Naive thymus-derived CD4-positive, alpha-beta T cell (primary cell): ENCODE measurements at regions not wholly inside any gene's neighbourhood (a gene's known extent, or its start where the extent isn't known, plus 50 kb on each side); places are given as distances from the start of the nearest gene placed in this dataset.

Experiments
- ATAC-seq: fragments of 150-1000 bp; cut with Tn5 transposase; 2 replicates; pipeline ENCODE4 v1.10.0; 2021; ENCODE audit warnings: mild to moderate bottlenecking, moderate library complexity
- CTCF ChIA-PET: fragments of 350-600 bp; sonication (Branson Sonifier 250); formaldehyde crosslinking; loops from one replicate; lab custom pipeline; 2021; ENCODE audit warnings: antibody characterized with exemption; lab: Charles Lee
- POLR2A ChIA-PET: fragments of 350-600 bp; sonication (Branson Sonifier 250); formaldehyde crosslinking; loops from one replicate; lab custom pipeline; 2021; ENCODE audit warnings: antibody characterized with exemption, inconsistent platforms; lab: Charles Lee
- DNase-seq, 9 donors: peaks; one replicate each; pipeline versions ENCODE4 v3.0.0 to v3.0.0-alpha.2; 2020 to 2022; ENCODE audit warnings: mixed read lengths in 1 of 9
- H3K27ac ChIP-seq: one replicate; pipeline ENCODE4 v1.7.0; 2013; ENCODE audit warnings: mild to moderate bottlenecking, low read depth, low read length, moderate library complexity
- H3K27me3 ChIP-seq, 2 donors: one replicate each; pipeline ENCODE4 v1.7.0; 2013; ENCODE audit warnings: low read length in 2 of 2, mild to moderate bottlenecking in 2 of 2, moderate library complexity in 2 of 2; ENCODE audit not compliant: control insufficient read depth in 2 of 2, insufficient read depth in 2 of 2
- H3K36me3 ChIP-seq, 3 experiments: 1 replicate in 2 of 3; 2 replicates in 1 of 3; pipeline ENCODE4 v1.7.0; 2013; ENCODE audit warnings: low read length in 3 of 3, mild to moderate bottlenecking in 3 of 3, moderate library complexity in 1 of 3; ENCODE audit not compliant: insufficient read depth in 3 of 3, control insufficient read depth in 2 of 3
- H3K4me1 ChIP-seq, 2 donors: one replicate each; pipeline ENCODE4 v1.7.0; 2013; ENCODE audit warnings: low read length in 2 of 2, mild to moderate bottlenecking in 2 of 2, moderate library complexity in 1 of 2; ENCODE audit not compliant: control insufficient read depth in 2 of 2, insufficient read depth in 2 of 2
- H3K4me3 ChIP-seq: 2 replicates; pipeline ENCODE4 v1.7.0; 2013; ENCODE audit warnings: mild to moderate bottlenecking, low read length
- H3K9me3 ChIP-seq, 3 experiments: 1 replicate in 2 of 3; 2 replicates in 1 of 3; pipeline ENCODE4 v1.7.0; 2013; ENCODE audit warnings: low read length in 3 of 3; ENCODE audit not compliant: control insufficient read depth in 2 of 3
- H3K27ac Mint-ChIP-seq, 9 donors: one replicate each; pipeline ENCODE4 v1.8.0; 2020 to 2022; ENCODE audit warnings: mixed read lengths in 9 of 9, mild to moderate bottlenecking in 8 of 9, moderate library complexity in 5 of 9, inconsistent platforms in 2 of 9
- H3K27me3 Mint-ChIP-seq, 5 donors: one replicate each; pipeline ENCODE4 v1.8.0; 2021 to 2022; ENCODE audit warnings: mixed read lengths in 5 of 5, mild to moderate bottlenecking in 1 of 5
- H3K36me3 Mint-ChIP-seq, 5 donors: one replicate each; pipeline ENCODE4 v1.8.0; 2020 to 2022; ENCODE audit warnings: mixed read lengths in 5 of 5, mild to moderate bottlenecking in 3 of 5, inconsistent platforms in 1 of 5
- H3K4me1 Mint-ChIP-seq, 7 donors: one replicate each; pipeline ENCODE4 v1.8.0; 2020 to 2022; ENCODE audit warnings: mixed read lengths in 7 of 7, mild to moderate bottlenecking in 3 of 7, inconsistent platforms in 1 of 7
- H3K4me3 Mint-ChIP-seq, 10 donors: one replicate each; pipeline ENCODE4 v1.8.0; 2020 to 2022; ENCODE audit warnings: mild to moderate bottlenecking in 10 of 10, mixed read lengths in 10 of 10, moderate library complexity in 6 of 10, inconsistent platforms in 2 of 10
- H3K9me3 Mint-ChIP-seq, 11 donors: one replicate each; pipeline ENCODE4 v1.8.0; 2020 to 2022; ENCODE audit warnings: mixed read lengths in 11 of 11, mild to moderate bottlenecking in 4 of 11, inconsistent platforms in 1 of 11, moderate library complexity in 1 of 11
- intact Hi-C, 2 donors: fragments of 100-400 bp; cut with micrococcal nuclease; formaldehyde crosslinking; loops; one replicate each; pipeline ENCODE4 v1.15.1; 2023

DNA sequence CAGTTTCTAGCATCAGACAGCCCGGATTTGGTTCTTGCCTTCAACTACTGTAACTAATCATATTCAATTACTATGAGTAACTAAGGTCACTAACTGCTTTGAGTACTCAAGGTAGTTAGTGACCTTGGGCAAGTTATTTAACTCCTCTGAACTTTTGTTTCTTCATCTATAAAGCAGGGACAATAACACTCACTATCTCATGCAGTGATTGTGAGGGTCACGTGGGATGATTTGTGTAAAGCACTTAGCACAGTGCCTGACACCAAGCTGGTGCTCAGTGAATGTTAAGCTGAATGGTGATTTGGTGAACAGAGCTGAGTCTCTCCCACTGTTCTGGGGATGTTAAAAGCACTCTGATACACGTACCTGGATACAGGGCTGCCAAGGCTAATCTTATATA is 171.3 kb upstream of the PLXNC1 start:
- POLR2A ChIA-PET: no interaction called here
- Histone ChIP-seq H3K27me3 (no peaks in the 10 kb centered on the region), H3K27ac (no peak overlapping the region), H3K4me1 (no peaks in the 10 kb centered on the region), H3K36me3 (no peaks in the 10 kb centered on the region), H3K9me3 (no peaks in the 10 kb centered on the region), H3K4me3 (no peak overlapping the region)
- Mint-ChIP-seq H3K4me1 (peaks cover 9 to 33% (median 13%) of the 10 kb centered on the region in 7 donors), H3K9me3 (peaks cover 0 to 6% (median 0%) of the 10 kb centered on the region in 11 donors), H3K4me3 (no peak overlapping the region), H3K27ac (no peak overlapping the region), H3K36me3 (peaks cover 0 to 16% (median 0%) of the 10 kb centered on the region in 5 donors), H3K27me3 (peaks cover 0 to 6% (median 0%) of the 10 kb centered on the region in 5 donors)
- CTCF ChIA-PET: interaction anchor here (1.3 to 3.4 kb wide), 2 partner anchors 408 to 474 kb away, joined by 5 to 14 read pairs; no protein-coding TSS in a partner anchor
- ATAC-seq (no peak), DNase-seq (no peak)
- intact Hi-C loops: loop anchor here in 1 of 2 donors (5.0 kb wide), 1 partner anchor 210 kb away; no protein-coding TSS in a partner anchor

- H3K27me3 Mint-ChIP-seq: peaks cover 0 to 6% (median 0%) of the 10 kb centered on the region in 5 donors
- no peaks in the 10 kb centered on the region for H3K9me3 ChIP-seq
- peaks cover 13 to 47% (median 28%) of the 10 kb centered on the region in 7 donors for H3K4me1 Mint-ChIP-seq
- ChIA-PET POLR2A (interaction anchor here (0.7 kb wide), 1 partner anchor 302 kb away, joined by 3 read pairs; no protein-coding TSS in a partner anchor), CTCF (interaction anchor here (0.9 to 3.4 kb wide), 3 partner anchors 96 to 476 kb away, joined by 4 to 14 read pairs (median 13); no protein-coding TSS in a partner anchor)
- H3K27me3 ChIP-seq: no peaks in the 10 kb centered on the region
- intact Hi-C loops: loop anchor here (2.0 to 5.0 kb wide), 4 partner anchors 80 to 476 kb away; no protein-coding TSS in a partner anchor
- H3K4me3 Mint-ChIP-seq: no peak overlapping the region
- H3K36me3 Mint-ChIP-seq: peaks cover 0 to 14% (median 0%) of the 10 kb centered on the region in 5 donors
- H3K36me3 ChIP-seq: no peaks in the 10 kb centered on the region
- H3K4me3 ChIP-seq: no peak overlapping the region
- ATAC-seq (no peak), DNase-seq (no peak)
- H3K27ac ChIP-seq: no peak overlapping the region
- H3K27ac Mint-ChIP-seq: no peak overlapping the region
- H3K9me3 Mint-ChIP-seq: peaks cover 0 to 6% (median 0%) of the 10 kb centered on the region in 11 donors
- no peaks in the 10 kb centered on the region for H3K4me1 ChIP-seq
These were observed 169.8 kb upstream of the PLXNC1 start for GRCh38 chr12:93978553-93978952.

DNA sequence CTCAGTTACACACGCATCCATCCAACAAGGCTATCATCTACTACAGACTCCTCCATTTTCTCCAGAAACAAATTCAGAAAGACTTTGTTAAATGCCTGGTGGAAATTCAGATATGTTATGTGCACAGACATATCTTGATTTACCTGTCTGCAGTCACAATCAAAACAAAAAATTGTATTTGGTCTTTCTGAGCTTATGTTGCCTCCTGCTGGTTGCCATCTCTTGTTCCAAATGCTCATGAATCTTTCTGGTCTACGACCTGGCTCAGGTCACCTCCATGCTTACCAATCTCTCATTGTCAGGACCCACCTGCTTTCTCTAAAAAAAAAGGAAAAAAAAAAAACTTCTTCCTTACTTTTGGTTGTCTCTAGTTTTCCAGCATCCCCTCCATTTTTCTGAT is 169.2 kb upstream of the PLXNC1 start:
- ChIA-PET CTCF (interaction anchor here (0.6 to 3.4 kb wide), 4 partner anchors 96 to 1051 kb away, joined by 3 to 14 read pairs (median 9); no protein-coding TSS in a partner anchor), POLR2A (no interaction called here)
- intact Hi-C loops: loop anchor here (1.0 to 5.0 kb wide), 10 partner anchors 80 to 476 kb away; partner anchors contain the start of gene CRADD (in 1 of the 2)
- H3K4me3 Mint-ChIP-seq: no peak overlapping the region
- H3K36me3 Mint-ChIP-seq: peaks cover 0 to 14% (median 0%) of the 10 kb centered on the region in 5 donors
- no peaks in the 10 kb centered on the region for H3K36me3 ChIP-seq
- DNase-seq: peak in 4 of 9 donors; percentile 21 to 51 (median 31)
- no peak overlapping the region for H3K27ac ChIP-seq
- peaks cover 13 to 48% (median 30%) of the 10 kb centered on the region in 7 donors for H3K4me1 Mint-ChIP-seq
- H3K4me1 ChIP-seq: no peaks in the 10 kb centered on the region
- peaks cover 0 to 6% (median 0%) of the 10 kb centered on the region in 5 donors for H3K27me3 Mint-ChIP-seq
- H3K4me3 ChIP-seq: no peak overlapping the region
- H3K27me3 ChIP-seq: no peaks in the 10 kb centered on the region
- peak; percentile 27 for ATAC-seq
- H3K9me3 Mint-ChIP-seq: peaks cover 0 to 6% (median 0%) of the 10 kb centered on the region in 11 donors
- peak overlapping the region in 1 of 9 donors; percentile 27 for H3K27ac Mint-ChIP-seq
- no peaks in the 10 kb centered on the region for H3K9me3 ChIP-seq

- Histone ChIP-seq H3K4me3 (no peak overlapping the region), H3K9me3 (no peaks in the 10 kb centered on the region), H3K27me3 (no peaks in the 10 kb centered on the region), H3K27ac (no peak overlapping the region), H3K4me1 (no peaks in the 10 kb centered on the region), H3K36me3 (no peaks in the 10 kb centered on the region)
- Mint-ChIP-seq H3K9me3 (peaks cover 0 to 6% (median 0%) of the 10 kb centered on the region in 11 donors), H3K27me3 (peaks cover 0 to 6% (median 0%) of the 10 kb centered on the region in 5 donors), H3K36me3 (peaks cover 0 to 14% (median 0%) of the 10 kb centered on the region in 5 donors), H3K4me1 (peaks cover 13 to 48% (median 30%) of the 10 kb centered on the region in 7 donors), H3K4me3 (no peak overlapping the region), H3K27ac (no peak overlapping the region)
- ATAC-seq (no peak), DNase-seq (no peak)
- intact Hi-C loops: loop anchor here in 1 of 2 donors (5.0 kb wide), 1 partner anchor 97 kb away; no protein-coding TSS in a partner anchor
- ChIA-PET CTCF (interaction anchor here (3.5 kb wide), 1 partner anchor 121 kb away, joined by 24 read pairs; no protein-coding TSS in a partner anchor), POLR2A (no interaction called here)
These were observed 167.7 kb upstream of the PLXNC1 start for GRCh38 chr12:93980711-93981110.

GRCh38 chr12:93981411-93981810 is 167.0 kb upstream of the PLXNC1 start:
- peaks cover 0 to 15% (median 0%) of the 10 kb centered on the region in 5 donors for H3K36me3 Mint-ChIP-seq
- no peaks in the 10 kb centered on the region for H3K36me3 ChIP-seq
- H3K4me1 ChIP-seq: no peaks in the 10 kb centered on the region
- H3K27ac Mint-ChIP-seq: peak overlapping the region in 1 of 9 donors; percentile 41
- H3K27ac ChIP-seq: no peak overlapping the region
- H3K27me3 ChIP-seq: no peaks in the 10 kb centered on the region
- H3K4me1 Mint-ChIP-seq: peaks cover 11 to 49% (median 34%) of the 10 kb centered on the region in 7 donors
- peaks cover 0 to 6% (median 0%) of the 10 kb centered on the region in 5 donors for H3K27me3 Mint-ChIP-seq
- DNase-seq (no peak), ATAC-seq (no peak)
- POLR2A ChIA-PET: no interaction called here
- no peak overlapping the region for H3K4me3 Mint-ChIP-seq
- H3K9me3 ChIP-seq: no peaks in the 10 kb centered on the region
- no peak overlapping the region for H3K4me3 ChIP-seq
- CTCF ChIA-PET: interaction anchor here (3.5 kb wide), 1 partner anchor 120 kb away, joined by 24 read pairs; no protein-coding TSS in a partner anchor
- peaks cover 0 to 6% (median 0%) of the 10 kb centered on the region in 11 donors for H3K9me3 Mint-ChIP-seq
- intact Hi-C loops: loop anchor here in 1 of 2 donors (5.0 kb wide), 1 partner anchor 96 kb away; no protein-coding TSS in a partner anchor

DNA sequence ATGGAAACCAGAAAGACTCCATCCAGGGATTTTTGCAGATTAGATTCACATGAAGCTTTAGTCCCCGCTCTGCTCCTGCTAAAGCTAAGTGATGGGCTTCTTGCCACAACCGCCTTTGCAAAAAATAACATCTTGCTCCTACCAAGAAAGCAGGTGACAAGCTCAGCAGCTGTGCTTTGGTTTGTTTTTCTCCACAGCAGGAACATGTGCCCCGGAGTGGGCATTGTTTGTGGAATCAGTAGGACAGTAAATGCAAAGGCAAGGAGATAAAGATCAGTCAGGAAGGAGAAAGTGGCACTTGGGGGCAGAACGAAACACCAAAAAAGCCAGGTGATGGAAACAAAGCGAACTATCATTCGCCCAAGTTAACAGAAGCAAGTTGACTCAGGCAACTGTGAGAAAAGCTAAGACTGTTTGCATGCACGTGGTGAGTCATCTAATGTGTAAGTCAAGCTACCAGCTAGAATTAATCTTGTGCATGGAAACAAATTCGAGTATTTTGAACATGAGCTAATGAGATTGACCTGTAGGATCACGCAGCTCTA is 165.5 kb upstream of the PLXNC1 start:
- H3K27me3 ChIP-seq: no peaks in the 10 kb centered on the region
- intact Hi-C loops: loop anchor here in 1 of 2 donors (1.0 to 5.0 kb wide), 2 partner anchors 94 to 119 kb away; no protein-coding TSS in a partner anchor
- POLR2A ChIA-PET: interaction anchor here (0.8 kb wide), 2 partner anchors 25 to 108 kb away, joined by 3 read pairs; no protein-coding TSS in a partner anchor
- DNase-seq (peak in 5 of 9 donors; percentile 12 to 30 (median 15)), ATAC-seq (peak; percentile 20)
- no peak overlapping the region for H3K27ac ChIP-seq
- no peak overlapping the region for H3K4me3 ChIP-seq
- CTCF ChIA-PET: interaction anchor here (0.6 to 3.5 kb wide), 7 partner anchors 8 to 481 kb away, joined by 3 to 24 read pairs (median 4); no protein-coding TSS in a partner anchor
- no peaks in the 10 kb centered on the region for H3K4me1 ChIP-seq
- H3K36me3 ChIP-seq: no peaks in the 10 kb centered on the region
- peaks cover 8 to 37% (median 30%) of the 10 kb centered on the region in 7 donors for H3K4me1 Mint-ChIP-seq
- peaks cover 0 to 6% (median 0%) of the 10 kb centered on the region in 5 donors for H3K27me3 Mint-ChIP-seq
- peaks cover 0 to 6% (median 0%) of the 10 kb centered on the region in 5 donors for H3K36me3 Mint-ChIP-seq
- peaks cover 0 to 4% (median 0%) of the 10 kb centered on the region in 11 donors for H3K9me3 Mint-ChIP-seq
- H3K9me3 ChIP-seq: no peaks in the 10 kb centered on the region
- peak overlapping the region in 6 of 9 donors; percentile 1 to 69 (median 30) for H3K27ac Mint-ChIP-seq
- peak overlapping the region in 9 of 10 donors; percentile 0 to 58 (median 32) for H3K4me3 Mint-ChIP-seq
